ENCODE measurements at regions not wholly inside any gene's neighbourhood (a gene's known extent, or its start where the extent isn't known, plus 50 kb on each side); places are given as distances from the start of the nearest gene placed in this dataset.

GRCh38 chr4:108367751-108368150 lies 199.0 kb upstream of the LEF1 start:
- peaks cover 16% of the 10 kb centered on the region for H3K27me3 ChIP-seq (ENCODE audit: control insufficient read depth, insufficient read depth, low read length)
- H3K4me3 ChIP-seq (ENCODE audit: low read depth, low read length), result no peak overlapping the region
- ChIA-PET POLR2A (no interaction called here), CTCF (no interaction called here)
- no peak overlapping the region for H3K27ac ChIP-seq (ENCODE audit: low read depth, low read length)
- no peaks in the 10 kb centered on the region for H3K9me3 ChIP-seq (ENCODE audit: control insufficient read depth, insufficient read depth, low read length)
- no peak for TF ChIP-seq CTCF (IDR thresholded peaks at IDR 0.05; ENCODE audit: low read depth, low read length)
- DNase-seq (ENCODE audit: low read depth, low spot score), result no peak

GRCh38 chr4:108366716-108367115 lies 198.0 kb upstream of the LEF1 start:
- no peak for TF ChIP-seq CTCF (IDR thresholded peaks at IDR 0.05; ENCODE audit: low read depth, low read length)
- H3K27ac ChIP-seq (ENCODE audit: low read depth, low read length), result no peak overlapping the region
- peaks cover 16% of the 10 kb centered on the region for H3K27me3 ChIP-seq (ENCODE audit: control insufficient read depth, insufficient read depth, low read length)
- H3K4me3 ChIP-seq (ENCODE audit: low read depth, low read length), result no peak overlapping the region
- DNase-seq (ENCODE audit: low read depth, low spot score), result no peak
- POLR2A ChIA-PET, result interaction anchor here (0.6 kb wide), 1 partner anchor 170 kb away, joined by 9 read pairs; no protein-coding TSS in a partner anchor
- CTCF ChIA-PET, result no interaction called here
- no peaks in the 10 kb centered on the region for H3K9me3 ChIP-seq (ENCODE audit: control insufficient read depth, insufficient read depth, low read length)

GRCh38 chr4:108365551-108365950 lies 196.8 kb upstream of the LEF1 start:
- H3K27me3 ChIP-seq (ENCODE audit: control insufficient read depth, insufficient read depth, low read length), result peaks cover 12% of the 10 kb centered on the region
- no peak for TF ChIP-seq CTCF (IDR thresholded peaks at IDR 0.05; ENCODE audit: low read depth, low read length)
- no peaks in the 10 kb centered on the region for H3K9me3 ChIP-seq (ENCODE audit: control insufficient read depth, insufficient read depth, low read length)
- ChIA-PET CTCF (no interaction called here), POLR2A (no interaction called here)
- no peak for DNase-seq (ENCODE audit: low read depth, low spot score)
- H3K4me3 ChIP-seq (ENCODE audit: low read depth, low read length), result no peak overlapping the region
- H3K27ac ChIP-seq (ENCODE audit: low read depth, low read length), result no peak overlapping the region

- TF ChIP-seq CTCF (IDR thresholded peaks at IDR 0.05; ENCODE audit: low read depth, low read length), result no peak
- H3K27me3 ChIP-seq (ENCODE audit: control insufficient read depth, insufficient read depth, low read length), result peaks cover 16% of the 10 kb centered on the region
- CTCF ChIA-PET, result no interaction called here
- no peak for DNase-seq (ENCODE audit: low read depth, low spot score)
- no peaks in the 10 kb centered on the region for H3K9me3 ChIP-seq (ENCODE audit: control insufficient read depth, insufficient read depth, low read length)
- no peak overlapping the region for H3K4me3 ChIP-seq (ENCODE audit: low read depth, low read length)
- POLR2A ChIA-PET, result no interaction called here
- no peak overlapping the region for H3K27ac ChIP-seq (ENCODE audit: low read depth, low read length)
These were observed 193.2 kb upstream of the LEF1 start for GRCh38 chr4:108361886-108362285.

GRCh38 chr4:108361446-108361820 lies 192.7 kb upstream of the LEF1 start:
- Histone ChIP-seq H3K9me3 (ENCODE audit: control insufficient read depth, insufficient read depth, low read length) (no peaks in the 10 kb centered on the region), H3K27me3 (ENCODE audit: control insufficient read depth, insufficient read depth, low read length) (peaks cover 11% of the 10 kb centered on the region), H3K27ac (ENCODE audit: low read depth, low read length) (no peak overlapping the region), H3K4me3 (ENCODE audit: low read depth, low read length) (no peak overlapping the region)
- no peak for TF ChIP-seq CTCF (IDR thresholded peaks at IDR 0.05; ENCODE audit: low read depth, low read length)
- DNase-seq (ENCODE audit: low read depth, low spot score), result no peak
- ChIA-PET CTCF (interaction anchor here (0.6 kb wide), 1 partner anchor 48 kb away, joined by 3 read pairs; no protein-coding TSS in a partner anchor), POLR2A (interaction anchor here (0.6 kb wide), 1 partner anchor 1341 kb away, joined by 3 read pairs; no protein-coding TSS in a partner anchor)
